Mammary epithelial cell (primary cell): ENCODE measurements at regions not wholly inside any gene's neighbourhood (a gene's known extent, or its start where the extent isn't known, plus 50 kb on each side); places are given as distances from the start of the nearest gene placed in this dataset.

ENCODE experiments used
- CTCF ChIP-seq, 2 donors: IDR thresholded peaks in 1 of 2; conservative IDR thresholded peaks in 1 of 2; 2 replicates each; pipeline ENCODE4 v1.5.1; 2011 to 2012; ENCODE audit warnings: inconsistent platforms in 2 of 2, low read length in 2 of 2, mild to moderate bottlenecking in 2 of 2, control low read depth in 1 of 2, low read depth in 1 of 2; ENCODE audit not compliant: insufficient read depth in 1 of 2; ENCODE audit errors: extremely low read depth in 1 of 2
- EZH2 ChIP-seq: IDR thresholded peaks from 2 replicates; pipeline ENCODE4 v1.6.1; 2012; ENCODE audit warnings: low read length, inconsistent platforms, borderline replicate concordance

- TF ChIP-seq CTCF (conservative IDR thresholded peaks at IDR 0.05 in 1 of 2, IDR thresholded peaks at IDR 0.05 in 1 of 2; ENCODE audit: extremely low read depth in 1 of 2, insufficient read depth in 1 of 2, low read depth in 1 of 2, low read length in 2 of 2) (no peak), EZH2 (no peak)
These were observed 647.1 kb downstream of the DACH1 start for GRCh38 chr13:71219698-71220415.
